K562 (cell line): ENCODE measurements at regions not wholly inside any gene's neighbourhood (a gene's known extent, or its start where the extent isn't known, plus 50 kb on each side); places are given as distances from the start of the nearest gene placed in this dataset.

Experiments used
- ATAC-seq: fragments of 200-7000 bp; cut with Tn5 transposase; 3 replicates; pipeline ENCODE4 v1.9.1; 2020; ENCODE audit warnings: moderate library complexity
- BruUV-seq: library from RNA; stranded (reverse); fragments of 400-500 nt; replicated peaks from 2 replicates; lab custom pipeline; 2021; lab: Mats Ljungman, UMichigan
- CTCF ChIA-PET: fragments of 300-600 bp; formaldehyde crosslinking; extraction: SDS; loops from one replicate; lab custom pipeline; 2021; ENCODE audit warnings: low intra/inter-chr PET ratio; lab: Yijun Ruan, JAX
- POLR2A ChIA-PET: fragments of 300-600, 350-650 bp; sonication (Branson Sonifier 250); formaldehyde crosslinking; extraction: SDS; loops from one replicate; lab custom pipeline; 2021; ENCODE audit warnings: antibody characterized with exemption, inconsistent platforms; lab: Yijun Ruan, JAX
- DNase-seq, 4 experiments: peaks; one replicate each; pipeline versions ENCODE4 v3.0.0 to v3.0.0-alpha.2; 2011 to 2018; ENCODE audit warnings: low spot score in 3 of 4, mixed read lengths in 3 of 4; ENCODE audit errors: extremely low read depth in 1 of 4
- FAIRE-seq: peaks from 2 replicates; lab custom pipeline; 2011; peaks lifted over from hg19 to GRCh38; lab: Jason Lieb, UNC
- H2AFZ ChIP-seq: 2 replicates; pipeline ENCODE4 v1.6.0; 2011; ENCODE audit warnings: low read depth, low read length, control low read depth, inconsistent platforms
- H3K27ac ChIP-seq: fragments of 200-600 bp; 3 replicates; pipeline ENCODE4 v1.8.0; 2011; ENCODE audit warnings: low read depth, mild to moderate bottlenecking, control low read depth, inconsistent platforms, low read length, moderate library complexity, mixed read lengths; ENCODE audit errors: extremely low read depth
- H3K27me3 ChIP-seq, 2 experiments: fragments of 300-600 bp in 1 of 2; 2 replicates in 1 of 2; 3 replicates in 1 of 2; pipeline versions ENCODE4 v1.6.0 to v1.8.0; 2011; ENCODE audit warnings: inconsistent platforms in 2 of 2, low read length in 2 of 2, mild to moderate bottlenecking in 1 of 2, mixed read lengths in 1 of 2, moderate library complexity in 1 of 2; ENCODE audit not compliant: control insufficient read depth in 2 of 2, insufficient read depth in 2 of 2
- H3K36me3 ChIP-seq: fragments of 300-600 bp; 3 replicates; pipeline ENCODE4 v1.8.0; 2011; ENCODE audit warnings: mild to moderate bottlenecking, low read length, inconsistent platforms; ENCODE audit not compliant: control insufficient read depth, insufficient read depth
- H3K4me1 ChIP-seq, 2 experiments: fragments of 200-600 bp in 1 of 2; replicated peaks in 1 of 2; 2 replicates in 1 of 2; 3 replicates in 1 of 2; pipeline versions ENCODE4 v1.5.1 to v1.8.0; 2011; ENCODE audit warnings: inconsistent platforms in 2 of 2, low read length in 2 of 2, mild to moderate bottlenecking in 1 of 2, mixed read lengths in 1 of 2, moderate library complexity in 1 of 2; ENCODE audit not compliant: control insufficient read depth in 2 of 2, insufficient read depth in 2 of 2
- H3K4me2 ChIP-seq: 2 replicates; pipeline ENCODE4 v1.6.1; 2011; ENCODE audit warnings: low read length, control low read depth, inconsistent platforms, mixed read lengths; ENCODE audit not compliant: insufficient read depth
- H3K4me3 ChIP-seq: fragments of 200-600 bp; sonication (generic), shearing (Covaris generic); 2 replicates; pipeline ENCODE4 v1.5.1; 2016; ENCODE audit warnings: control low read depth, inconsistent platforms
- H3K79me2 ChIP-seq: fragments of 200-600 bp; 3 replicates; pipeline ENCODE4 v1.8.0; 2011; ENCODE audit warnings: low read length, inconsistent platforms; ENCODE audit not compliant: control insufficient read depth, insufficient read depth
- H3K9ac ChIP-seq, 2 experiments: 2 replicates each; pipeline versions ENCODE4 v1.6.0 to v1.6.1; 2011; ENCODE audit warnings: low read depth in 2 of 2, low read length in 2 of 2, control low read depth in 1 of 2, inconsistent platforms in 1 of 2, mild to moderate bottlenecking in 1 of 2, mixed read lengths in 1 of 2; ENCODE audit not compliant: insufficient read depth in 1 of 2
- H3K9me1 ChIP-seq: one replicate; pipeline ENCODE4 v1.6.0; 2011; ENCODE audit warnings: inconsistent platforms, mild to moderate bottlenecking, low read length, moderate library complexity; ENCODE audit not compliant: control insufficient read depth, insufficient read depth
- H3K9me3 ChIP-seq: replicated peaks from 2 replicates; pipeline ENCODE4 v1.5.1; 2011; ENCODE audit warnings: low read depth, low read length, inconsistent platforms; ENCODE audit not compliant: control insufficient read depth, insufficient read depth
- H4K20me1 ChIP-seq: replicated peaks from 2 replicates; pipeline ENCODE4 v1.6.1; 2011; ENCODE audit warnings: low read length, inconsistent platforms, mixed read lengths; ENCODE audit not compliant: control insufficient read depth, insufficient read depth
- C11orf30 ChIP-seq: fragments of 450-650 bp; IDR thresholded peaks from 2 replicates; pipeline ENCODE4 v1.6.1; 2016; ENCODE audit warnings: low read depth, mild to moderate bottlenecking
- CGGBP1 ChIP-seq: fragments of 250-450 bp; sonication (Bioruptor Pico); IDR thresholded peaks from 2 replicates; pipeline ENCODE4 v1.9.0; 2021; ENCODE audit warnings: mild to moderate bottlenecking
- EZH2 ChIP-seq: IDR thresholded peaks from 2 replicates; pipeline ENCODE4 v1.6.1; 2012; ENCODE audit warnings: low read depth, mild to moderate bottlenecking, inconsistent platforms, low read length, borderline replicate concordance
- MAFF ChIP-seq: IDR thresholded peaks from 2 replicates; pipeline ENCODE4 v1.6.1; 2012; ENCODE audit warnings: low read length, improper control_type of control experiment
- MAFG ChIP-seq: fragments of 450-650 bp; conservative IDR thresholded peaks from 2 replicates; pipeline ENCODE4 v1.6.1; 2016; ENCODE audit warnings: missing genetic modification characterization, missing compliant biosample characterization
- ZNF316 ChIP-seq: fragments of 450-650 bp; IDR thresholded peaks from 2 replicates; pipeline ENCODE4 v1.6.1; 2016
- WGBS: fragments of 100-300 bp; shearing (Covaris generic); methylation state at CpG from one replicate; pipeline ENCODE4 v1.1.6; 2016; ENCODE audit warnings: low coverage, mixed read lengths; ENCODE audit not compliant: insufficient coverage; ENCODE audit errors: missing lambda C conversion rate; 5-methylcytosine and 5-hydroxymethylcytosine counted together
- in situ Hi-C: fragments of 300-500 bp; cut with MboI; formaldehyde crosslinking; loops from 4 replicates; pipeline ENCODE4 v1.15.0; 2018; ENCODE audit warnings: inconsistent platforms, mixed read lengths
- intact Hi-C: fragments of 100-400 bp; cut with micrococcal nuclease; formaldehyde crosslinking; loops from 2 replicates; pipeline ENCODE4 v1.14.2; 2022
- TF ChIP-seq, protein P1 (sequence below): sonication (generic); formaldehyde crosslinking; IDR thresholded peaks from 2 replicates; pipeline ENCODE4 v1.8.1; 2023; ENCODE audit warnings: mild to moderate bottlenecking, missing genetic modification reagents, moderate library complexity
- TF ChIP-seq, protein P2 (sequence below): fragments of 450-650 bp; IDR thresholded peaks from 2 replicates; pipeline ENCODE4 v1.6.1; 2016; ENCODE audit warnings: mild to moderate bottlenecking, moderate library complexity

GRCh38 chr4:41802590-41802989 lies 54.1 kb upstream of the PHOX2B start:
- no peak overlapping the region for H3K27ac ChIP-seq
- peaks cover 0 to 10% of the 10 kb centered on the region in 2 experiments; a peak in 2 of 5 replicates for H3K4me1 ChIP-seq
- DNase-seq (no peak), FAIRE-seq (no peak), ATAC-seq (no peak)
- ChIA-PET POLR2A (interaction anchor here (0.6 kb wide), 1 partner anchor 321 kb away, joined by 3 read pairs; no protein-coding TSS in a partner anchor), CTCF (no interaction called here)
- H3K9ac ChIP-seq = no peak overlapping the region
- no peak overlapping the region for H3K4me3 ChIP-seq
- H3K9me1 ChIP-seq = no peaks in the 10 kb centered on the region
- H3K9me3 ChIP-seq = no peaks in the 10 kb centered on the region
- no peak overlapping the region for H3K4me2 ChIP-seq
- no peaks in the 10 kb centered on the region for H3K79me2 ChIP-seq
- TF ChIP-seq CGGBP1 = no peak
- TF ChIP-seq, protein P1, sequence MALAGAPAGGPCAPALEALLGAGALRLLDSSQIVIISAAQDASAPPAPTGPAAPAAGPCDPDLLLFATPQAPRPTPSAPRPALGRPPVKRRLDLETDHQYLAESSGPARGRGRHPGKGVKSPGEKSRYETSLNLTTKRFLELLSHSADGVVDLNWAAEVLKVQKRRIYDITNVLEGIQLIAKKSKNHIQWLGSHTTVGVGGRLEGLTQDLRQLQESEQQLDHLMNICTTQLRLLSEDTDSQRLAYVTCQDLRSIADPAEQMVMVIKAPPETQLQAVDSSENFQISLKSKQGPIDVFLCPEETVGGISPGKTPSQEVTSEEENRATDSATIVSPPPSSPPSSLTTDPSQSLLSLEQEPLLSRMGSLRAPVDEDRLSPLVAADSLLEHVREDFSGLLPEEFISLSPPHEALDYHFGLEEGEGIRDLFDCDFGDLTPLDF (CRISPR knock-in tag) = no peak
- TF ChIP-seq MAFF = peak; percentile 18; the same call in 1 of the 2 replicates
- peak; percentile 32; the same call in 1 of the 2 replicates for TF ChIP-seq ZNF316
- TF ChIP-seq, protein P2, sequence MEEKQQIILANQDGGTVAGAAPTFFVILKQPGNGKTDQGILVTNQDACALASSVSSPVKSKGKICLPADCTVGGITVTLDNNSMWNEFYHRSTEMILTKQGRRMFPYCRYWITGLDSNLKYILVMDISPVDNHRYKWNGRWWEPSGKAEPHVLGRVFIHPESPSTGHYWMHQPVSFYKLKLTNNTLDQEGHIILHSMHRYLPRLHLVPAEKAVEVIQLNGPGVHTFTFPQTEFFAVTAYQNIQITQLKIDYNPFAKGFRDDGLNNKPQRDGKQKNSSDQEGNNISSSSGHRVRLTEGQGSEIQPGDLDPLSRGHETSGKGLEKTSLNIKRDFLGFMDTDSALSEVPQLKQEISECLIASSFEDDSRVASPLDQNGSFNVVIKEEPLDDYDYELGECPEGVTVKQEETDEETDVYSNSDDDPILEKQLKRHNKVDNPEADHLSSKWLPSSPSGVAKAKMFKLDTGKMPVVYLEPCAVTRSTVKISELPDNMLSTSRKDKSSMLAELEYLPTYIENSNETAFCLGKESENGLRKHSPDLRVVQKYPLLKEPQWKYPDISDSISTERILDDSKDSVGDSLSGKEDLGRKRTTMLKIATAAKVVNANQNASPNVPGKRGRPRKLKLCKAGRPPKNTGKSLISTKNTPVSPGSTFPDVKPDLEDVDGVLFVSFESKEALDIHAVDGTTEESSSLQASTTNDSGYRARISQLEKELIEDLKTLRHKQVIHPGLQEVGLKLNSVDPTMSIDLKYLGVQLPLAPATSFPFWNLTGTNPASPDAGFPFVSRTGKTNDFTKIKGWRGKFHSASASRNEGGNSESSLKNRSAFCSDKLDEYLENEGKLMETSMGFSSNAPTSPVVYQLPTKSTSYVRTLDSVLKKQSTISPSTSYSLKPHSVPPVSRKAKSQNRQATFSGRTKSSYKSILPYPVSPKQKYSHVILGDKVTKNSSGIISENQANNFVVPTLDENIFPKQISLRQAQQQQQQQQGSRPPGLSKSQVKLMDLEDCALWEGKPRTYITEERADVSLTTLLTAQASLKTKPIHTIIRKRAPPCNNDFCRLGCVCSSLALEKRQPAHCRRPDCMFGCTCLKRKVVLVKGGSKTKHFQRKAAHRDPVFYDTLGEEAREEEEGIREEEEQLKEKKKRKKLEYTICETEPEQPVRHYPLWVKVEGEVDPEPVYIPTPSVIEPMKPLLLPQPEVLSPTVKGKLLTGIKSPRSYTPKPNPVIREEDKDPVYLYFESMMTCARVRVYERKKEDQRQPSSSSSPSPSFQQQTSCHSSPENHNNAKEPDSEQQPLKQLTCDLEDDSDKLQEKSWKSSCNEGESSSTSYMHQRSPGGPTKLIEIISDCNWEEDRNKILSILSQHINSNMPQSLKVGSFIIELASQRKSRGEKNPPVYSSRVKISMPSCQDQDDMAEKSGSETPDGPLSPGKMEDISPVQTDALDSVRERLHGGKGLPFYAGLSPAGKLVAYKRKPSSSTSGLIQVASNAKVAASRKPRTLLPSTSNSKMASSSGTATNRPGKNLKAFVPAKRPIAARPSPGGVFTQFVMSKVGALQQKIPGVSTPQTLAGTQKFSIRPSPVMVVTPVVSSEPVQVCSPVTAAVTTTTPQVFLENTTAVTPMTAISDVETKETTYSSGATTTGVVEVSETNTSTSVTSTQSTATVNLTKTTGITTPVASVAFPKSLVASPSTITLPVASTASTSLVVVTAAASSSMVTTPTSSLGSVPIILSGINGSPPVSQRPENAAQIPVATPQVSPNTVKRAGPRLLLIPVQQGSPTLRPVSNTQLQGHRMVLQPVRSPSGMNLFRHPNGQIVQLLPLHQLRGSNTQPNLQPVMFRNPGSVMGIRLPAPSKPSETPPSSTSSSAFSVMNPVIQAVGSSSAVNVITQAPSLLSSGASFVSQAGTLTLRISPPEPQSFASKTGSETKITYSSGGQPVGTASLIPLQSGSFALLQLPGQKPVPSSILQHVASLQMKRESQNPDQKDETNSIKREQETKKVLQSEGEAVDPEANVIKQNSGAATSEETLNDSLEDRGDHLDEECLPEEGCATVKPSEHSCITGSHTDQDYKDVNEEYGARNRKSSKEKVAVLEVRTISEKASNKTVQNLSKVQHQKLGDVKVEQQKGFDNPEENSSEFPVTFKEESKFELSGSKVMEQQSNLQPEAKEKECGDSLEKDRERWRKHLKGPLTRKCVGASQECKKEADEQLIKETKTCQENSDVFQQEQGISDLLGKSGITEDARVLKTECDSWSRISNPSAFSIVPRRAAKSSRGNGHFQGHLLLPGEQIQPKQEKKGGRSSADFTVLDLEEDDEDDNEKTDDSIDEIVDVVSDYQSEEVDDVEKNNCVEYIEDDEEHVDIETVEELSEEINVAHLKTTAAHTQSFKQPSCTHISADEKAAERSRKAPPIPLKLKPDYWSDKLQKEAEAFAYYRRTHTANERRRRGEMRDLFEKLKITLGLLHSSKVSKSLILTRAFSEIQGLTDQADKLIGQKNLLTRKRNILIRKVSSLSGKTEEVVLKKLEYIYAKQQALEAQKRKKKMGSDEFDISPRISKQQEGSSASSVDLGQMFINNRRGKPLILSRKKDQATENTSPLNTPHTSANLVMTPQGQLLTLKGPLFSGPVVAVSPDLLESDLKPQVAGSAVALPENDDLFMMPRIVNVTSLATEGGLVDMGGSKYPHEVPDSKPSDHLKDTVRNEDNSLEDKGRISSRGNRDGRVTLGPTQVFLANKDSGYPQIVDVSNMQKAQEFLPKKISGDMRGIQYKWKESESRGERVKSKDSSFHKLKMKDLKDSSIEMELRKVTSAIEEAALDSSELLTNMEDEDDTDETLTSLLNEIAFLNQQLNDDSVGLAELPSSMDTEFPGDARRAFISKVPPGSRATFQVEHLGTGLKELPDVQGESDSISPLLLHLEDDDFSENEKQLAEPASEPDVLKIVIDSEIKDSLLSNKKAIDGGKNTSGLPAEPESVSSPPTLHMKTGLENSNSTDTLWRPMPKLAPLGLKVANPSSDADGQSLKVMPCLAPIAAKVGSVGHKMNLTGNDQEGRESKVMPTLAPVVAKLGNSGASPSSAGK = no peak
- peak; percentile 28; the same call in 1 of the 2 replicates for TF ChIP-seq MAFG (tag)
- no peak for TF ChIP-seq EZH2
- peak; percentile 11; the same call in 1 of the 2 replicates for TF ChIP-seq C11orf30
- BruUV-seq = no TSS peak
- no peaks in the 10 kb centered on the region for H3K36me3 ChIP-seq
- intact Hi-C loops (no loop called here), in situ Hi-C loops (no loop called here)
- WGBS = 3% methylated on average over 3 of the region's 3 CpGs
- H2AFZ ChIP-seq = no peak overlapping the region
- H4K20me1 ChIP-seq = no peaks in the 10 kb centered on the region; the same call in 1 of the 2 replicates
- peaks cover 0 to 4% of the 10 kb centered on the region in 2 experiments; a peak in 2 of 5 replicates for H3K27me3 ChIP-seq
